ENCODE measurements at regions not wholly inside any gene's neighbourhood (a gene's known extent, or its start where the extent isn't known, plus 50 kb on each side); places are given as distances from the start of the nearest gene placed in this dataset.
"Not testable (repeated sequence)": the region's sequence is repeated elsewhere in the genome, so short reads cannot be mapped to it uniquely, and the experiment has no call there.

- TF ChIP-seq CTCF (IDR thresholded peaks at IDR 0.05) (no peak), POLR2A (IDR thresholded peaks at IDR 0.05) (no peak)
- no peak for DNase-seq
Observed at GRCh38 chr1:199089393-199090122, 450.7 kb downstream of the PTPRC start.

DNA sequence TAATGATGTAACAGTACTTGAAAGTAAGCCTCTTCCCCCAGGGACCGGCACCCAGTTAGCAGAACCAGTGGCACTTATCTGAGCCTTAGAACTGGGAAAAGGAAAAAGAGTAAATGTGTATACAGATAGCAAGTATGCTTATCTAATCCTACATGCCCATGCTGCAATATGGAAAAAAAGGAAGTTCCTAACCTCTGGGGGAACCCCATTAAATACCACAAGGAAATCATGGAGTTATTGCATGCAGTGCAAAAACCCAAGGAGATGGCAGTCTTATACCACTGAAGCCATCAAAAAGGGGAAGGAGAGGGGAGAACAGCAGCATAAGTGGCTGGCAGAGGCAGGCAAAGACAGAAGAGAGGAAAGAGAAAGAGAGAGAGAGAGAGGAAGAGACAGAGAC is 456.8 kb downstream of the PTPRC start:
- H3K9me3 ChIP-seq, H3K36me3 ChIP-seq, DNase-seq, H3K4me1 ChIP-seq, H3K27me3 ChIP-seq, H3K27ac ChIP-seq, H3K4me3 ChIP-seq: not testable (repeated sequence)

More at GRCh38 chr1:199089393-199090122, 450.7 kb downstream of the PTPRC start:
- Histone ChIP-seq H3K4me3 (no peak overlapping the region), H3K9me3 (no peaks in the 10 kb centered on the region), H3K27me3 (no peaks in the 10 kb centered on the region), H3K36me3 (no peaks in the 10 kb centered on the region), H3K4me1 (no peaks in the 10 kb centered on the region), H3K27ac (no peak overlapping the region)

DNA sequence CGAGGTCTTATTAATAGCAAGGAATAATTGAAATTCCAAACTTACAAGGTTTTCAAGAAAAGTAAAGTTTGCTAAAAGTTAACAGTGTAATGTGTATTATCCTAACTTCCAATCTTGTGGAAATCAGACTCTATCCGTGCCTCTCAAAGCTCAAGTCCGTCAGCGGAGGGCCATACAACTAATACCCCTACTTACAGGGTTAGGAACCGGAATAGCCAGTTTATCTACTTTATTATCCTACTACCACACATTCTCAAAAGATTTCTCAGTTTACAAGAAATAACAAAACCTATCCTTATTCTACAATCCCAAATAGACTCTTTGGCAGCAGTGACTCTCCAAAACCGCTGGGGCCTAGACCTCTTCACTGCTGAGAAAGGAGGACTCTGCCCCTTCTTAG is 457.8 kb downstream of the PTPRC start:
- H3K27ac ChIP-seq: no peak overlapping the region
- TF ChIP-seq POLR2A (IDR thresholded peaks at IDR 0.05) (no peak), CTCF (IDR thresholded peaks at IDR 0.05) (no peak)

DNA sequence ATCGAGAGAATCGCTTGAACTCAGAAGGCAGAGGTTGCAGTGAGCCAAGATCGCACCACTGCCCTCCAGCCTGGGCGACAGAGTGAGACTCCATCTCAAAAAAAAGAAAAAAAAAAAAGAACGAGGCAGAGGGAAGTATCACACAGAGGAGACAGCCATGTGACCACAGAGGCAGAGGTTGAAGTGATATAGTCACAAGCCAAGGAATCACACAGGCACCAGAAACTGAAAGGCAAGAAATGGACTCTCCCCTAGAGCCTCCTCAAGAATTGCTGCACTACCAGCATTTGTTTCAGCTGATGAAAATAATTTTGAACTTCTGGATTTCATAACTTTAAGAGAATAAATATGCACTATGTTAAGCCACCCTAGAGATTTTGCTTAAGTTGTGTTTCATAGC is 459.6 kb downstream of the PTPRC start:
- TF ChIP-seq CTCF (IDR thresholded peaks at IDR 0.05) (no peak), POLR2A (IDR thresholded peaks at IDR 0.05) (no peak)
- Histone ChIP-seq H3K4me3 (no peak overlapping the region), H3K27me3 (no peaks in the 10 kb centered on the region), H3K27ac (no peak overlapping the region), H3K36me3 (no peaks in the 10 kb centered on the region), H3K4me1 (no peaks in the 10 kb centered on the region), H3K9me3 (no peaks in the 10 kb centered on the region)
- no peak for DNase-seq

More for the DNA sequence above, 457.8 kb downstream of the PTPRC start:
- Histone ChIP-seq H3K36me3 (no peaks in the 10 kb centered on the region), H3K4me1 (no peaks in the 10 kb centered on the region), H3K27me3 (no peaks in the 10 kb centered on the region), H3K9me3 (no peaks in the 10 kb centered on the region), H3K4me3 (no peak overlapping the region)
- no peak for DNase-seq

DNA sequence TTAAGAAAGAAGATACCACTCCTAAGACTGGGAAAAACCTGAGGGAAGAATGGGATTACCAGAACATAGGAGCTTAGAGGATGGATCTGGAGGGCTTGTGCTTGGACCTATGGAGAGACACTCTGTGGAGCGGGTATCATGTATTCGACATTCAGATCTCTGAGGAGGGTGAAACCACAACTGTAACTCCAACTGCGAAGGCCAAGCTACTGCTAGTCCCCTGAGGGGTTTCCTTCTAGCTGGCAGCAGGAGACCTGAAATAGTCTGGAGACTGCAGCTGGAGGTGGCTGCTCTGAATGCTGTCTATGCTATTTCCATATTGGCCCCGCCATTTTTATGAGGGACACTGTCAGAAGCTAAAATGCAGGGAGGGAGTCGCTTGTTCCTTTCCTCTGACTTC is 462.3 kb downstream of the PTPRC start:
- H3K9me3 ChIP-seq: no peaks in the 10 kb centered on the region
- DNase-seq: no peak
- TF ChIP-seq POLR2A (IDR thresholded peaks at IDR 0.05) (no peak), CTCF (IDR thresholded peaks at IDR 0.05) (no peak)
- H3K36me3 ChIP-seq: no peaks in the 10 kb centered on the region
- H3K27me3 ChIP-seq: no peaks in the 10 kb centered on the region
- no peak overlapping the region for H3K27ac ChIP-seq
- H3K4me3 ChIP-seq: no peak overlapping the region
- no peaks in the 10 kb centered on the region for H3K4me1 ChIP-seq

DNA sequence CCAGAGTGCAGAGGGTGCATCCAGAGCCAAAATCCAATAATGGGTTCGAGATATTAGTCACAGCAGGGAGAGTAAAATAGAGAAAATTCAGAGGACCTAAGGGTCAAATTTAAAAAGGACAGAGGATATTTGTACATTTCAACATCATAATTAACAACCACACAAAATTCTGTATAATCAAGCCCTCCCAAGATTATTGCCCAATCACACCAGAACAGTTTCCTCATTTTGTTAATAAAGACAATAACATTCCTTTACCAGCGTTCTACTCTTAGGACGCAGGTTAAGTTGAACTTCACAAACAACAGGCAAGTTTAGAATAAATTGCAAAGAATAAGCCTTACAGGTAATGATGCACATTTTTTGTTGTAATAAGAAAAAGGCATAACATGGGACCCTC is 462.8 kb downstream of the PTPRC start:
- H3K4me3 ChIP-seq: no peak overlapping the region
- TF ChIP-seq CTCF (IDR thresholded peaks at IDR 0.05) (no peak), POLR2A (IDR thresholded peaks at IDR 0.05) (no peak)
- no peak for DNase-seq

More for the DNA sequence above, 462.8 kb downstream of the PTPRC start:
- Histone ChIP-seq H3K36me3 (no peaks in the 10 kb centered on the region), H3K27me3 (no peaks in the 10 kb centered on the region), H3K9me3 (no peaks in the 10 kb centered on the region), H3K27ac (no peak overlapping the region), H3K4me1 (no peaks in the 10 kb centered on the region)

All from Peyer's patch (tissue), 4 donors.